GM21825 (cell line): ENCODE measurements at regions not wholly inside any gene's neighbourhood (a gene's known extent, or its start where the extent isn't known, plus 50 kb on each side); places are given as distances from the start of the nearest gene placed in this dataset.

Source experiments
- ATAC-seq: cut with Tn5 transposase; IDR thresholded peaks from one replicate; pipeline ENCODE4 v1.9.1; 2021; ENCODE audit warnings: mild to moderate bottlenecking, moderate library complexity; ENCODE audit not compliant: unreplicated experiment

GRCh38 chr6:100944644-100945043, 63.5 kb upstream of the ASCC3 start:
- no peak for ATAC-seq

GRCh38 chr6:100946021-100946540, 65.0 kb upstream of the ASCC3 start:
- no peak for ATAC-seq

GRCh38 chr6:100946711-100947110, 65.6 kb upstream of the ASCC3 start:
- ATAC-seq: no peak

GRCh38 chr6:100948381-100949133, 67.4 kb upstream of the ASCC3 start:
- no peak for ATAC-seq

- ATAC-seq: no peak
Observed at GRCh38 chr6:100952006-100952405, 70.9 kb upstream of the ASCC3 start.

- ATAC-seq: no peak
Observed at GRCh38 chr6:100959280-100959679, 78.2 kb upstream of the ASCC3 start.

GRCh38 chr6:100962466-100962865, 81.3 kb upstream of the ASCC3 start:
- no peak for ATAC-seq

GRCh38 chr6:100965067-100965466, 83.9 kb upstream of the ASCC3 start:
- no peak for ATAC-seq

- ATAC-seq: no peak
Observed at GRCh38 chr6:100968949-100969348, 87.8 kb upstream of the ASCC3 start.

GRCh38 chr6:100979267-100979666, 98.1 kb upstream of the ASCC3 start:
- no peak for ATAC-seq

GRCh38 chr6:100980949-100981348, 99.8 kb upstream of the ASCC3 start:
- ATAC-seq: no peak

GRCh38 chr6:100986921-100987320, 105.8 kb upstream of the ASCC3 start:
- no peak for ATAC-seq

- no peak for ATAC-seq
Observed at GRCh38 chr6:100987556-100987955, 106.4 kb upstream of the ASCC3 start.

GRCh38 chr6:100988391-100988984, 107.4 kb upstream of the ASCC3 start:
- no peak for ATAC-seq

- no peak for ATAC-seq
Observed at GRCh38 chr6:100990070-100990469, 108.9 kb upstream of the ASCC3 start.

GRCh38 chr6:100996409-100996808, 115.3 kb upstream of the ASCC3 start:
- no peak for ATAC-seq

GRCh38 chr6:100998111-100998510, 117.0 kb upstream of the ASCC3 start:
- ATAC-seq: no peak

GRCh38 chr6:100999034-100999597, 118.0 kb upstream of the ASCC3 start:
- no peak for ATAC-seq

GRCh38 chr6:101000341-101000740, 119.2 kb upstream of the ASCC3 start:
- ATAC-seq: no peak

- ATAC-seq: no peak
Observed at GRCh38 chr6:101001012-101001411, 119.9 kb upstream of the ASCC3 start.

- ATAC-seq: no peak
Observed at GRCh38 chr6:101001607-101002006, 120.5 kb upstream of the ASCC3 start.

- ATAC-seq: no peak
Observed at GRCh38 chr6:101003075-101003474, 121.9 kb upstream of the ASCC3 start.
